GM12878 (cell line): ENCODE measurements at regions not wholly inside any gene's neighbourhood (a gene's known extent, or its start where the extent isn't known, plus 50 kb on each side); places are given as distances from the start of the nearest gene placed in this dataset.

Experiments used
- BACH1 ChIP-seq: fragments of 450-650 bp; IDR thresholded peaks from 2 replicates; pipeline ENCODE4 v1.6.1; 2017; ENCODE audit warnings: mild to moderate bottlenecking, borderline replicate concordance
- CBFB ChIP-seq: IDR thresholded peaks from 2 replicates; pipeline ENCODE4 v1.6.1; 2016; ENCODE audit warnings: antibody characterized with exemption, low read depth
- TF ChIP-seq, protein P1 (sequence below), 3 experiments: IDR thresholded peaks in 2 of 3; conservative IDR thresholded peaks in 1 of 3; 2 replicates each; pipeline ENCODE4 v1.5.1; 2011; ENCODE audit warnings: low read depth in 3 of 3, low read length in 3 of 3, mild to moderate bottlenecking in 3 of 3, control low read depth in 2 of 3, moderate library complexity in 2 of 3, inconsistent platforms in 1 of 3, mixed read lengths in 1 of 3; ENCODE audit not compliant: control insufficient read depth in 2 of 3, insufficient read depth in 1 of 3; ENCODE audit errors: extremely low read depth in 1 of 3

GRCh38 chr6:105497549-105497948 is 94.7 kb upstream of the PREP start:
- TF ChIP-seq, protein P1, sequence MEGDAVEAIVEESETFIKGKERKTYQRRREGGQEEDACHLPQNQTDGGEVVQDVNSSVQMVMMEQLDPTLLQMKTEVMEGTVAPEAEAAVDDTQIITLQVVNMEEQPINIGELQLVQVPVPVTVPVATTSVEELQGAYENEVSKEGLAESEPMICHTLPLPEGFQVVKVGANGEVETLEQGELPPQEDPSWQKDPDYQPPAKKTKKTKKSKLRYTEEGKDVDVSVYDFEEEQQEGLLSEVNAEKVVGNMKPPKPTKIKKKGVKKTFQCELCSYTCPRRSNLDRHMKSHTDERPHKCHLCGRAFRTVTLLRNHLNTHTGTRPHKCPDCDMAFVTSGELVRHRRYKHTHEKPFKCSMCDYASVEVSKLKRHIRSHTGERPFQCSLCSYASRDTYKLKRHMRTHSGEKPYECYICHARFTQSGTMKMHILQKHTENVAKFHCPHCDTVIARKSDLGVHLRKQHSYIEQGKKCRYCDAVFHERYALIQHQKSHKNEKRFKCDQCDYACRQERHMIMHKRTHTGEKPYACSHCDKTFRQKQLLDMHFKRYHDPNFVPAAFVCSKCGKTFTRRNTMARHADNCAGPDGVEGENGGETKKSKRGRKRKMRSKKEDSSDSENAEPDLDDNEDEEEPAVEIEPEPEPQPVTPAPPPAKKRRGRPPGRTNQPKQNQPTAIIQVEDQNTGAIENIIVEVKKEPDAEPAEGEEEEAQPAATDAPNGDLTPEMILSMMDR (IDR thresholded peaks at IDR 0.05 in 2 of 3, conservative IDR thresholded peaks at IDR 0.05 in 1 of 3; ENCODE audit: control insufficient read depth in 2 of 3, extremely low read depth in 1 of 3, insufficient read depth in 1 of 3, low read depth in 3 of 3, low read length in 3 of 3), result no peak
- TF ChIP-seq BACH1 (no peak), CBFB (no peak)
